ENCODE measurements at regions not wholly inside any gene's neighbourhood (a gene's known extent, or its start where the extent isn't known, plus 50 kb on each side); places are given as distances from the start of the nearest gene placed in this dataset.
A peak's percentile ranks its signal among the peaks of the same experiment; 100 is the strongest.

- no peaks in the 10 kb centered on the region for H3K36me3 ChIP-seq (ENCODE audit: control insufficient read depth, insufficient read depth, low read length)
- DNase-seq (ENCODE audit: low read depth, low spot score): no peak
- no peaks in the 10 kb centered on the region for H3K4me1 ChIP-seq (ENCODE audit: control insufficient read depth, insufficient read depth, low read length)
- no peak overlapping the region for H3K27ac ChIP-seq (ENCODE audit: low read length)
- no peaks in the 10 kb centered on the region for H3K27me3 ChIP-seq (ENCODE audit: control insufficient read depth, insufficient read depth, low read length)
- no CpG with 5 or more reads among the region's 4 CpGs for WGBS (ENCODE audit: insufficient coverage, insufficient read length)
- H3K9me3 ChIP-seq (ENCODE audit: control insufficient read depth, insufficient read depth, low read length): no peaks in the 10 kb centered on the region
- no peak overlapping the region for H3K4me3 ChIP-seq (ENCODE audit: low read length)
These were observed 126.1 kb upstream of the STC2 start for GRCh38 chr5:173454361-173454735.

- WGBS (ENCODE audit: insufficient coverage, insufficient read length): no CpG with 5 or more reads among the region's 4 CpGs
- no peak for DNase-seq (ENCODE audit: low read depth, low spot score)
- Histone ChIP-seq H3K36me3 (ENCODE audit: control insufficient read depth, insufficient read depth, low read length) (no peaks in the 10 kb centered on the region), H3K9me3 (ENCODE audit: control insufficient read depth, insufficient read depth, low read length) (no peaks in the 10 kb centered on the region), H3K27ac (ENCODE audit: low read length) (no peak overlapping the region), H3K27me3 (ENCODE audit: control insufficient read depth, insufficient read depth, low read length) (no peaks in the 10 kb centered on the region), H3K4me1 (ENCODE audit: control insufficient read depth, insufficient read depth, low read length) (no peaks in the 10 kb centered on the region), H3K4me3 (ENCODE audit: low read length) (no peak overlapping the region)
These were observed 125.0 kb upstream of the STC2 start for GRCh38 chr5:173453167-173453566.

- no peaks in the 10 kb centered on the region for H3K4me1 ChIP-seq (ENCODE audit: control insufficient read depth, insufficient read depth, low read length)
- no peaks in the 10 kb centered on the region for H3K9me3 ChIP-seq (ENCODE audit: control insufficient read depth, insufficient read depth, low read length)
- H3K4me3 ChIP-seq (ENCODE audit: low read length): no peak overlapping the region
- H3K36me3 ChIP-seq (ENCODE audit: control insufficient read depth, insufficient read depth, low read length): no peaks in the 10 kb centered on the region
- no peak for DNase-seq (ENCODE audit: low read depth, low spot score)
- WGBS (ENCODE audit: insufficient coverage, insufficient read length): no CpG with 5 or more reads among the region's 9 CpGs
- H3K27me3 ChIP-seq (ENCODE audit: control insufficient read depth, insufficient read depth, low read length): no peaks in the 10 kb centered on the region
- H3K27ac ChIP-seq (ENCODE audit: low read length): no peak overlapping the region
These were observed 124.1 kb upstream of the STC2 start for GRCh38 chr5:173452119-173452905.

- H3K27ac ChIP-seq (ENCODE audit: low read length): no peak overlapping the region
- H3K36me3 ChIP-seq (ENCODE audit: control insufficient read depth, insufficient read depth, low read length): no peaks in the 10 kb centered on the region
- DNase-seq (ENCODE audit: low read depth, low spot score): no peak
- H3K4me3 ChIP-seq (ENCODE audit: low read length): no peak overlapping the region
- H3K4me1 ChIP-seq (ENCODE audit: control insufficient read depth, insufficient read depth, low read length): no peaks in the 10 kb centered on the region
- no peaks in the 10 kb centered on the region for H3K27me3 ChIP-seq (ENCODE audit: control insufficient read depth, insufficient read depth, low read length)
- H3K9me3 ChIP-seq (ENCODE audit: control insufficient read depth, insufficient read depth, low read length): no peaks in the 10 kb centered on the region
- 100% methylated on average over 1 of the region's 2 CpGs for WGBS (ENCODE audit: insufficient coverage, insufficient read length)
These were observed 123.4 kb upstream of the STC2 start for GRCh38 chr5:173451651-173452050.

- H3K4me3 ChIP-seq (ENCODE audit: low read length): no peak overlapping the region
These were observed 122.8 kb upstream of the STC2 start for GRCh38 chr5:173451031-173451430.

GRCh38 chr5:173450188-173450587 lies 122.0 kb upstream of the STC2 start:
- Histone ChIP-seq H3K4me3 (ENCODE audit: low read length) (no peak overlapping the region), H3K4me1 (ENCODE audit: control insufficient read depth, insufficient read depth, low read length) (no peaks in the 10 kb centered on the region), H3K27me3 (ENCODE audit: control insufficient read depth, insufficient read depth, low read length) (no peaks in the 10 kb centered on the region), H3K36me3 (ENCODE audit: control insufficient read depth, insufficient read depth, low read length) (no peaks in the 10 kb centered on the region), H3K9me3 (ENCODE audit: control insufficient read depth, insufficient read depth, low read length) (no peaks in the 10 kb centered on the region), H3K27ac (ENCODE audit: low read length) (no peak overlapping the region)
- DNase-seq (ENCODE audit: low read depth, low spot score): no peak
- WGBS (ENCODE audit: insufficient coverage, insufficient read length): no CpG with 5 or more reads among the region's 7 CpGs

More at GRCh38 chr5:173451031-173451430, 122.8 kb upstream of the STC2 start:
- H3K9me3 ChIP-seq (ENCODE audit: control insufficient read depth, insufficient read depth, low read length): no peaks in the 10 kb centered on the region
- no peaks in the 10 kb centered on the region for H3K36me3 ChIP-seq (ENCODE audit: control insufficient read depth, insufficient read depth, low read length)
- no peak overlapping the region for H3K27ac ChIP-seq (ENCODE audit: low read length)
- no peaks in the 10 kb centered on the region for H3K27me3 ChIP-seq (ENCODE audit: control insufficient read depth, insufficient read depth, low read length)
- H3K4me1 ChIP-seq (ENCODE audit: control insufficient read depth, insufficient read depth, low read length): no peaks in the 10 kb centered on the region
- DNase-seq (ENCODE audit: low read depth, low spot score): peak; percentile 33
- WGBS (ENCODE audit: insufficient coverage, insufficient read length): no CpG with 5 or more reads among the region's 5 CpGs

- no peak overlapping the region for H3K27ac ChIP-seq (ENCODE audit: low read length)
- no peaks in the 10 kb centered on the region for H3K27me3 ChIP-seq (ENCODE audit: control insufficient read depth, insufficient read depth, low read length)
- DNase-seq (ENCODE audit: low read depth, low spot score): no peak
- WGBS (ENCODE audit: insufficient coverage, insufficient read length): no CpG with 5 or more reads among the region's 6 CpGs
- no peak overlapping the region for H3K4me3 ChIP-seq (ENCODE audit: low read length)
- H3K36me3 ChIP-seq (ENCODE audit: control insufficient read depth, insufficient read depth, low read length): no peaks in the 10 kb centered on the region
- H3K9me3 ChIP-seq (ENCODE audit: control insufficient read depth, insufficient read depth, low read length): no peaks in the 10 kb centered on the region
- no peaks in the 10 kb centered on the region for H3K4me1 ChIP-seq (ENCODE audit: control insufficient read depth, insufficient read depth, low read length)
These were observed 120.6 kb upstream of the STC2 start for GRCh38 chr5:173448856-173449255.

GRCh38 chr5:173443971-173444370 lies 115.8 kb upstream of the STC2 start:
- Histone ChIP-seq H3K4me3 (ENCODE audit: low read length) (no peak overlapping the region), H3K4me1 (ENCODE audit: control insufficient read depth, insufficient read depth, low read length) (0 out of 2 replicates have a peak, but pooled peaks cover 1% of the 10 kb centered on the region), H3K27me3 (ENCODE audit: control insufficient read depth, insufficient read depth, low read length) (no peaks in the 10 kb centered on the region), H3K27ac (ENCODE audit: low read length) (no peak overlapping the region), H3K9me3 (ENCODE audit: control insufficient read depth, insufficient read depth, low read length) (no peaks in the 10 kb centered on the region), H3K36me3 (ENCODE audit: control insufficient read depth, insufficient read depth, low read length) (no peaks in the 10 kb centered on the region)
- DNase-seq (ENCODE audit: low read depth, low spot score): no peak
- no CpG with 5 or more reads among the region's 4 CpGs for WGBS (ENCODE audit: insufficient coverage, insufficient read length)

- Histone ChIP-seq H3K4me1 (ENCODE audit: control insufficient read depth, insufficient read depth, low read length) (peaks cover 1% of the 10 kb centered on the region; the same call in 1 of the 2 replicates), H3K27ac (ENCODE audit: low read length) (no peak overlapping the region), H3K36me3 (ENCODE audit: control insufficient read depth, insufficient read depth, low read length) (no peaks in the 10 kb centered on the region), H3K9me3 (ENCODE audit: control insufficient read depth, insufficient read depth, low read length) (no peaks in the 10 kb centered on the region), H3K4me3 (ENCODE audit: low read length) (no peak overlapping the region), H3K27me3 (ENCODE audit: control insufficient read depth, insufficient read depth, low read length) (no peaks in the 10 kb centered on the region)
- no CpG with 5 or more reads among the region's 4 CpGs for WGBS (ENCODE audit: insufficient coverage, insufficient read length)
- no peak for DNase-seq (ENCODE audit: low read depth, low spot score)
These were observed 112.9 kb upstream of the STC2 start for GRCh38 chr5:173441053-173441628.

- no peaks in the 10 kb centered on the region for H3K9me3 ChIP-seq (ENCODE audit: control insufficient read depth, insufficient read depth, low read length)
- DNase-seq (ENCODE audit: low read depth, low spot score): no peak
- peaks cover 1% of the 10 kb centered on the region; the same call in 1 of the 2 replicates for H3K4me1 ChIP-seq (ENCODE audit: control insufficient read depth, insufficient read depth, low read length)
- no peak overlapping the region for H3K4me3 ChIP-seq (ENCODE audit: low read length)
- H3K27ac ChIP-seq (ENCODE audit: low read length): no peak overlapping the region
- no peaks in the 10 kb centered on the region for H3K27me3 ChIP-seq (ENCODE audit: control insufficient read depth, insufficient read depth, low read length)
- WGBS (ENCODE audit: insufficient coverage, insufficient read length): no CpG with 5 or more reads among the region's 1 CpG
- H3K36me3 ChIP-seq (ENCODE audit: control insufficient read depth, insufficient read depth, low read length): no peaks in the 10 kb centered on the region
These were observed 110.7 kb upstream of the STC2 start for GRCh38 chr5:173438951-173439350.

- no CpG with 5 or more reads among the region's 15 CpGs for WGBS (ENCODE audit: insufficient coverage, insufficient read length)
- H3K27me3 ChIP-seq (ENCODE audit: control insufficient read depth, insufficient read depth, low read length): no peaks in the 10 kb centered on the region
- no peaks in the 10 kb centered on the region for H3K9me3 ChIP-seq (ENCODE audit: control insufficient read depth, insufficient read depth, low read length)
- DNase-seq (ENCODE audit: low read depth, low spot score): no peak
- H3K36me3 ChIP-seq (ENCODE audit: control insufficient read depth, insufficient read depth, low read length): no peaks in the 10 kb centered on the region
- H3K27ac ChIP-seq (ENCODE audit: low read length): no peak overlapping the region
- H3K4me3 ChIP-seq (ENCODE audit: low read length): no peak overlapping the region
- H3K4me1 ChIP-seq (ENCODE audit: control insufficient read depth, insufficient read depth, low read length): no peaks in the 10 kb centered on the region; the same call in 1 of the 2 replicates
These were observed 107.2 kb upstream of the STC2 start for GRCh38 chr5:173435447-173435846.
